Breast epithelium (tissue), 3 donors: ENCODE measurements at regions not wholly inside any gene's neighbourhood (a gene's known extent, or its start where the extent isn't known, plus 50 kb on each side); places are given as distances from the start of the nearest gene placed in this dataset.

Experiments used
- CTCF ChIP-seq, 3 donors: fragments of 450-650 bp; IDR thresholded peaks; one replicate each; pipeline ENCODE4 v1.5.1; 2016 to 2017; ENCODE audit warnings: antibody characterized with exemption in 3 of 3, mild to moderate bottlenecking in 3 of 3, moderate library complexity in 3 of 3
- POLR2AphosphoS5 ChIP-seq, 3 donors: sonication (generic); formaldehyde crosslinking; IDR thresholded peaks; one replicate each; pipeline ENCODE4 v1.6.1; 2017; ENCODE audit warnings: antibody characterized with exemption in 3 of 3

GRCh38 chr13:82625717-82626116 is 1256.6 kb downstream of the SLITRK1 start:
- TF ChIP-seq POLR2AphosphoS5 (IDR thresholded peaks at IDR 0.05) (no peak), CTCF (IDR thresholded peaks at IDR 0.05) (no peak)
